Body of pancreas (tissue), 4 donors: ENCODE measurements at regions not wholly inside any gene's neighbourhood (a gene's known extent, or its start where the extent isn't known, plus 50 kb on each side); places are given as distances from the start of the nearest gene placed in this dataset.

Source experiments
- CTCF ChIP-seq, 7 experiments: fragments of 450-650 bp in 4 of 7; fragments of 200-600 bp in 3 of 7; sonication (generic) in 3 of 7; IDR thresholded peaks; one replicate each; pipeline ENCODE4 v1.5.1; 2016 to 2019; ENCODE audit warnings: antibody characterized with exemption in 7 of 7
- POLR2A ChIP-seq, 3 donors: fragments of 450-650 bp; IDR thresholded peaks; one replicate each; pipeline ENCODE4 v1.6.1; 2016; ENCODE audit warnings: antibody characterized with exemption in 3 of 3, mild to moderate bottlenecking in 2 of 3

- TF ChIP-seq POLR2A (IDR thresholded peaks at IDR 0.05), result no peak
- TF ChIP-seq CTCF (IDR thresholded peaks at IDR 0.05), result no peak
These were observed 128.3 kb upstream of the C1orf21 start for GRCh38 chr1:184258525-184258924.
